ENCODE measurements at regions not wholly inside any gene's neighbourhood (a gene's known extent, or its start where the extent isn't known, plus 50 kb on each side); places are given as distances from the start of the nearest gene placed in this dataset.
A peak's percentile ranks its signal among the peaks of the same experiment; 100 is the strongest.

- Histone ChIP-seq H3K27me3 (ENCODE audit: low read depth) (peaks cover 40% of the 10 kb centered on the region), H3K9me3 (replicated peaks) (peaks cover 7% of the 10 kb centered on the region), H3K27ac (replicated peaks) (no peak overlapping the region), H3K36me3 (no peaks in the 10 kb centered on the region), H3K4me1 (no peaks in the 10 kb centered on the region), H3K4me3 (peak overlapping the region; percentile 17)
- no peak for DNase-seq
- TF ChIP-seq CTCF (IDR thresholded peaks at IDR 0.05; ENCODE audit: borderline replicate concordance), result no peak
- intact Hi-C loops (cut with micrococcal nuclease), result no loop called here
Measured at GRCh38 chr10:27413387-27413786, 90.7 kb upstream of the RAB18 start.

GRCh38 chr10:27410153-27410552 lies 94.0 kb upstream of the RAB18 start:
- Histone ChIP-seq H3K4me3 (no peak overlapping the region), H3K9me3 (replicated peaks) (no peaks in the 10 kb centered on the region)

GRCh38 chr10:27407271-27407670 lies 96.8 kb upstream of the RAB18 start:
- H3K9me3 ChIP-seq (replicated peaks), result no peaks in the 10 kb centered on the region
- H3K27ac ChIP-seq (replicated peaks), result no peak overlapping the region
- no peak for DNase-seq
- H3K27me3 ChIP-seq (ENCODE audit: low read depth), result peaks cover 20% of the 10 kb centered on the region
- no peaks in the 10 kb centered on the region for H3K4me1 ChIP-seq
- no peaks in the 10 kb centered on the region for H3K36me3 ChIP-seq
- intact Hi-C loops (cut with micrococcal nuclease), result no loop called here
- TF ChIP-seq CTCF (IDR thresholded peaks at IDR 0.05; ENCODE audit: borderline replicate concordance), result no peak
- H3K4me3 ChIP-seq, result no peak overlapping the region

More at GRCh38 chr10:27410153-27410552, 94.0 kb upstream of the RAB18 start:
- no peak for DNase-seq
- intact Hi-C loops (cut with micrococcal nuclease), result no loop called here
- Histone ChIP-seq H3K4me1 (no peaks in the 10 kb centered on the region), H3K27ac (replicated peaks) (no peak overlapping the region), H3K36me3 (no peaks in the 10 kb centered on the region), H3K27me3 (ENCODE audit: low read depth) (peaks cover 39% of the 10 kb centered on the region)
- no peak for TF ChIP-seq CTCF (IDR thresholded peaks at IDR 0.05; ENCODE audit: borderline replicate concordance)

GRCh38 chr10:27399871-27400270 lies 104.2 kb upstream of the RAB18 start:
- Histone ChIP-seq H3K4me1 (no peaks in the 10 kb centered on the region), H3K9me3 (replicated peaks) (no peaks in the 10 kb centered on the region), H3K4me3 (no peak overlapping the region), H3K36me3 (no peaks in the 10 kb centered on the region), H3K27ac (replicated peaks) (no peak overlapping the region), H3K27me3 (ENCODE audit: low read depth) (peaks cover 2% of the 10 kb centered on the region)
- TF ChIP-seq CTCF (IDR thresholded peaks at IDR 0.05; ENCODE audit: borderline replicate concordance), result no peak
- DNase-seq, result no peak
- intact Hi-C loops (cut with micrococcal nuclease), result no loop called here

GRCh38 chr10:27393961-27394360 lies 110.1 kb upstream of the RAB18 start:
- H3K9me3 ChIP-seq (replicated peaks), result no peaks in the 10 kb centered on the region
- H3K27ac ChIP-seq (replicated peaks), result no peak overlapping the region
- no peak for TF ChIP-seq CTCF (IDR thresholded peaks at IDR 0.05; ENCODE audit: borderline replicate concordance)
- no peaks in the 10 kb centered on the region for H3K36me3 ChIP-seq
- H3K27me3 ChIP-seq (ENCODE audit: low read depth), result no peaks in the 10 kb centered on the region
- intact Hi-C loops (cut with micrococcal nuclease), result no loop called here
- H3K4me3 ChIP-seq, result no peak overlapping the region
- DNase-seq, result no peak
- no peaks in the 10 kb centered on the region for H3K4me1 ChIP-seq

GRCh38 chr10:27392606-27393005 lies 111.5 kb upstream of the RAB18 start:
- Histone ChIP-seq H3K9me3 (replicated peaks) (no peaks in the 10 kb centered on the region), H3K36me3 (no peaks in the 10 kb centered on the region), H3K4me1 (no peaks in the 10 kb centered on the region), H3K27ac (replicated peaks) (no peak overlapping the region), H3K4me3 (no peak overlapping the region), H3K27me3 (ENCODE audit: low read depth) (no peaks in the 10 kb centered on the region)
- TF ChIP-seq CTCF (IDR thresholded peaks at IDR 0.05; ENCODE audit: borderline replicate concordance), result no peak
- no peak for DNase-seq
- intact Hi-C loops (cut with micrococcal nuclease), result no loop called here

All from left ventricle myocardium inferior (tissue), 1 donor.